Keratinocyte (primary cell): ENCODE measurements at regions not wholly inside any gene's neighbourhood (a gene's known extent, or its start where the extent isn't known, plus 50 kb on each side); places are given as distances from the start of the nearest gene placed in this dataset.
A peak's percentile ranks its signal among the peaks of the same experiment; 100 is the strongest.

ENCODE experiments used
- DNase-seq: peaks from one replicate; pipeline ENCODE4 v3.0.0-alpha.2; 2011; ENCODE audit warnings: low read depth, missing footprints, low spot score
- FAIRE-seq: peaks from 2 replicates; lab custom pipeline; 2011; peaks lifted over from hg19 to GRCh38; lab: Jason Lieb, UNC
- H2AFZ ChIP-seq: 2 replicates; pipeline ENCODE4 v1.6.0; 2012; ENCODE audit warnings: low read length, control low read depth, inconsistent platforms; ENCODE audit not compliant: control insufficient read depth
- H3K27ac ChIP-seq: 2 replicates; pipeline ENCODE4 v1.5.1; 2011; ENCODE audit warnings: low read length; ENCODE audit not compliant: control insufficient read depth, insufficient read depth
- H3K27me3 ChIP-seq: 3 replicates; pipeline ENCODE4 v1.6.0; 2011; ENCODE audit warnings: low read length; ENCODE audit not compliant: control insufficient read depth, insufficient read depth; ENCODE audit errors: extremely low read depth
- H3K36me3 ChIP-seq, 2 experiments: 2 replicates in 1 of 2; 3 replicates in 1 of 2; pipeline ENCODE4 v1.5.1; 2011; ENCODE audit warnings: low read length in 2 of 2, mild to moderate bottlenecking in 1 of 2; ENCODE audit not compliant: control insufficient read depth in 2 of 2, insufficient read depth in 2 of 2; ENCODE audit errors: extremely low read depth in 1 of 2
- H3K4me1 ChIP-seq: 3 replicates; pipeline ENCODE4 v1.5.1; 2011; ENCODE audit warnings: low read length; ENCODE audit not compliant: control insufficient read depth, insufficient read depth; ENCODE audit errors: extremely low read depth
- H3K4me2 ChIP-seq: 3 replicates; pipeline ENCODE4 v1.6.0; 2011; ENCODE audit warnings: low read depth, low read length; ENCODE audit not compliant: control insufficient read depth, insufficient read depth; ENCODE audit errors: extremely low read depth
- H3K4me3 ChIP-seq, 3 experiments: fragments of 200-600 bp in 1 of 3; sonication (generic) in 1 of 3; 2 replicates in 2 of 3; 3 replicates in 1 of 3; pipeline ENCODE4 v1.5.1; 2011 to 2016; ENCODE audit warnings: low read length in 3 of 3, mild to moderate bottlenecking in 3 of 3, control low read depth in 2 of 3, inconsistent platforms in 1 of 3, low read depth in 1 of 3, mixed read lengths in 1 of 3, mixed run types in 1 of 3, moderate library complexity in 1 of 3; ENCODE audit not compliant: control insufficient read depth in 2 of 3, insufficient read depth in 2 of 3; ENCODE audit errors: extremely low read depth in 1 of 3
- H3K79me2 ChIP-seq: 2 replicates; pipeline ENCODE4 v1.6.0; 2012; ENCODE audit warnings: low read length; ENCODE audit not compliant: control insufficient read depth, insufficient read depth
- H3K9ac ChIP-seq: 3 replicates; pipeline ENCODE4 v1.6.0; 2011; ENCODE audit warnings: low read length; ENCODE audit not compliant: control insufficient read depth, insufficient read depth; ENCODE audit errors: extremely low read depth
- H3K9me1 ChIP-seq: 3 replicates; pipeline ENCODE4 v1.6.0; 2011; ENCODE audit warnings: low read length; ENCODE audit not compliant: control insufficient read depth, insufficient read depth; ENCODE audit errors: extremely low read depth
- H3K9me3 ChIP-seq: 2 replicates; pipeline ENCODE4 v1.5.1; 2012; ENCODE audit warnings: low read depth, low read length; ENCODE audit not compliant: control insufficient read depth
- H4K20me1 ChIP-seq: 3 replicates; pipeline ENCODE4 v1.6.0; 2011; ENCODE audit warnings: low read length; ENCODE audit not compliant: control insufficient read depth, insufficient read depth; ENCODE audit errors: extremely low read depth
- EZH2 ChIP-seq: IDR thresholded peaks from one replicate; pipeline ENCODE4 v1.6.1; 2012; ENCODE audit warnings: inconsistent platforms, mild to moderate bottlenecking, low read length, moderate library complexity
- dilution Hi-C: fragments of 300-500 bp; cut with MboI; formaldehyde crosslinking; loops from one replicate; pipeline ENCODE4 v1.7.0; 2020; ENCODE audit warnings: low sequenced_read_pairs; ENCODE audit not compliant: extremely low pct_ligation_motif_present
- TF ChIP-seq, protein P1 (sequence below), 3 experiments: IDR thresholded peaks in 1 of 3; conservative IDR thresholded peaks in 1 of 3; optimal IDR thresholded peaks in 1 of 3; 2 replicates in 2 of 3; 3 replicates in 1 of 3; pipeline versions ENCODE3 to v1.5.1; 2011; ENCODE audit warnings: low read length in 3 of 3, mild to moderate bottlenecking in 3 of 3, moderate library complexity in 2 of 3, control low read depth in 1 of 3, inconsistent platforms in 1 of 3; ENCODE audit not compliant: insufficient read depth in 2 of 3; ENCODE audit errors: extremely low read depth in 1 of 3

DNA sequence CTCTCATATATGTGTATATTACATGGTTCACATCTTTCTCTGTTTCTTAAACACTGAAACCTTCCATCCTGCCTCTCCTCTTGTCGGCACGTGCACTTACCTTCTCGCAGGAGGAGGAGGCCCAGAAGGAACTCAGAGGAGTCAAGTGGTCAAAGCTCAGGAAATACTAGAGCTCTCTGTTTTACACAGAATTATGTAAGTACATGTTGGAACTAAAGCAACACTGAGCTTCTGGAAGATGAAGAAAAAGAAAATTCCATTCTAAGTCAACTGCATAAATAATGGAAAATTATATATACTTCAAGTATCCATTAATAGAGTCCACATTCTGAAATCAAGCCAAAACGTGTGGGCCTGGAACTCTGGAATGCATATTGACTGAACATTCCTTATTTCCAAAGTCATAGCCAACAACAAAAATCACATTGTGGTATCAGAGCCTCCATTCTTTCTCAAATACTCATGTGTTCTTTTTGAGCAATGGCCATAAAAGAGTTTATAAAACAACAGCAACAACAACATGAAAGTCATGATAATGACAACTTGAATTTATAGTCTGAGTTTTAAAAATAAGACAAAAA lies 121.5 kb upstream of the RAI14 start:
- FAIRE-seq: no peak

DNA sequence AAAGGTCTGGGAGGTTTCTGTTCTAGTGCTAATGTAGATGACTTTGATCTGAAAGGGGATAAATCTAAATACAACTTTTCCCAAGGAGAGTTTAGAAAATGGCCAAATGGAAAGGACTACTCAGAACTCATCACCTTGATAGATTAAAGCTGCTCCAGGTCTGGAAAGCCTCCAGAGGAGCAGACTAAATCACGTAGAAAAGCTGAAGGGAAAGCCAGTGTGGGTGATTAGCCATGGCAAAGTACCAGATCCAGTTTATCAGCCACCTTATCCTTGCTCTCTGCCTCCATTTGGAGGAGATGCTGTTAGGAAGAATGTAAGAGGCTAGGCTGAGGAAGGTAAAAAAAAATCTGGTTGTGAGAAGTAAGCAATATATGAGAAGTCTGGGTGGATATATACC lies 120.7 kb upstream of the RAI14 start:
- H3K27ac ChIP-seq: no peak overlapping the region
- H3K79me2 ChIP-seq: no peaks in the 10 kb centered on the region
- peaks cover 15% of the 10 kb centered on the region for H3K4me1 ChIP-seq
- FAIRE-seq (no peak), DNase-seq (no peak)
- no peak overlapping the region for H2AFZ ChIP-seq
- H3K4me2 ChIP-seq: no peak overlapping the region
- no peaks in the 10 kb centered on the region for H3K36me3 ChIP-seq
- no peaks in the 10 kb centered on the region for H3K27me3 ChIP-seq
- no peak overlapping the region for H3K9ac ChIP-seq
- H3K9me1 ChIP-seq: no peaks in the 10 kb centered on the region
- no peaks in the 10 kb centered on the region for H4K20me1 ChIP-seq
- dilution Hi-C loops: no loop called here
- TF ChIP-seq, protein P1, sequence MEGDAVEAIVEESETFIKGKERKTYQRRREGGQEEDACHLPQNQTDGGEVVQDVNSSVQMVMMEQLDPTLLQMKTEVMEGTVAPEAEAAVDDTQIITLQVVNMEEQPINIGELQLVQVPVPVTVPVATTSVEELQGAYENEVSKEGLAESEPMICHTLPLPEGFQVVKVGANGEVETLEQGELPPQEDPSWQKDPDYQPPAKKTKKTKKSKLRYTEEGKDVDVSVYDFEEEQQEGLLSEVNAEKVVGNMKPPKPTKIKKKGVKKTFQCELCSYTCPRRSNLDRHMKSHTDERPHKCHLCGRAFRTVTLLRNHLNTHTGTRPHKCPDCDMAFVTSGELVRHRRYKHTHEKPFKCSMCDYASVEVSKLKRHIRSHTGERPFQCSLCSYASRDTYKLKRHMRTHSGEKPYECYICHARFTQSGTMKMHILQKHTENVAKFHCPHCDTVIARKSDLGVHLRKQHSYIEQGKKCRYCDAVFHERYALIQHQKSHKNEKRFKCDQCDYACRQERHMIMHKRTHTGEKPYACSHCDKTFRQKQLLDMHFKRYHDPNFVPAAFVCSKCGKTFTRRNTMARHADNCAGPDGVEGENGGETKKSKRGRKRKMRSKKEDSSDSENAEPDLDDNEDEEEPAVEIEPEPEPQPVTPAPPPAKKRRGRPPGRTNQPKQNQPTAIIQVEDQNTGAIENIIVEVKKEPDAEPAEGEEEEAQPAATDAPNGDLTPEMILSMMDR (optimal IDR thresholded peaks at IDR 0.05 in 1 of 3, IDR thresholded peaks at IDR 0.05 in 1 of 3, conservative IDR thresholded peaks at IDR 0.05 in 1 of 3; ENCODE audit: extremely low read depth in 1 of 3, insufficient read depth in 2 of 3, low read length in 3 of 3): no peak
- TF ChIP-seq EZH2: no peak
- no peak overlapping the region for H3K4me3 ChIP-seq
- H3K9me3 ChIP-seq: no peaks in the 10 kb centered on the region

More for the DNA sequence above, 121.5 kb upstream of the RAI14 start:
- Histone ChIP-seq H3K4me3 (no peak overlapping the region), H3K9me3 (no peaks in the 10 kb centered on the region), H3K27ac (peak overlapping the region; percentile 25), H3K36me3 (no peaks in the 10 kb centered on the region), H3K4me1 (peaks cover 22% of the 10 kb centered on the region), H4K20me1 (no peaks in the 10 kb centered on the region), H3K9ac (no peak overlapping the region), H3K79me2 (no peaks in the 10 kb centered on the region), H3K9me1 (no peaks in the 10 kb centered on the region), H3K4me2 (peak overlapping the region; percentile 1), H2AFZ (no peak overlapping the region), H3K27me3 (no peaks in the 10 kb centered on the region)
- dilution Hi-C loops: no loop called here
- no peak for DNase-seq
- no peak for TF ChIP-seq EZH2
- TF ChIP-seq, protein P1 (optimal IDR thresholded peaks at IDR 0.05 in 1 of 3, IDR thresholded peaks at IDR 0.05 in 1 of 3, conservative IDR thresholded peaks at IDR 0.05 in 1 of 3; ENCODE audit: extremely low read depth in 1 of 3, insufficient read depth in 2 of 3, low read length in 3 of 3): no peak
